ENCODE measurements at regions not wholly inside any gene's neighbourhood (a gene's known extent, or its start where the extent isn't known, plus 50 kb on each side); places are given as distances from the start of the nearest gene placed in this dataset.
A peak's percentile ranks its signal among the peaks of the same experiment; 100 is the strongest.

DNA sequence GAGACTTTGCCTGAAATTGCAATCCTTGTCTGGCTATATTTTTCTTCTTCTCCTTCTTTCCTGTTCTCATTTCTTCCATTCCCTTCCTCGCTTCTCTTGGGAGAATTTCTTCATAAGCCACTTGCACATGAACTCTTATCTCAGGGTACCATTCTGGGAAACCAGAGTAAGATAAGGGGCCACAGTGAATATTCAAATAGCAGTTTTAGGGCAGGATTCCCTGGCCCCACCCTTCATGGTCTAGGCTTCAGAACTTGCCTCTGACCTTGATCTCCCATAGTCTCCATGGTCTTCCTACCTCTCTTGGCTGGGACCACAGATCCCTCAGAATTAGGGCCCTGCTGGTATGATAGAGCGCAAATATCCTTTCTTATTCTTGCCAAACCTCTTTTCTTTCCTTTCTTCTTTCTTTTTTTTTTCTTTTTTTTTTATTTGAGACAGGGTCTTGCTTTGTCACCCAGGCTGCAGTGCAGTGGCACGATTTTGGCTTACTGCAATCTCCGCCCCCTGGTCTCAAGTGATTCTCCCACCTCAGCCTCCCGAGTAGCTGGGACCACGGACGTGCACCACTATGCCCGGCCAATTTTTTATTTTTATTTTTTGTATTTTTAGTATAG is 123.0 kb upstream of the CITED2 start (continued):
- TF ChIP-seq NCOR1 (IDR thresholded peaks at IDR 0.05) (peak; percentile 90), ZC3H8 (IDR thresholded peaks at IDR 0.05) (no peak), ZKSCAN3 (CRISPR knock-in tag; IDR thresholded peaks at IDR 0.05) (no peak), TCF7 (IDR thresholded peaks at IDR 0.05; ENCODE audit: borderline replicate concordance) (no peak), ESRRA (IDR thresholded peaks at IDR 0.05; ENCODE audit: borderline replicate concordance, low read depth) (peak; percentile 79), ZNF263 (CRISPR knock-in tag; IDR thresholded peaks at IDR 0.05; ENCODE audit: borderline replicate concordance) (no peak), NUFIP1 (IDR thresholded peaks at IDR 0.05; ENCODE audit: partially characterized antibody) (no peak), NFATC3 (IDR thresholded peaks at IDR 0.05) (no peak), ZNF3 (CRISPR knock-in tag; IDR thresholded peaks at IDR 0.05) (no peak), EP300 (IDR thresholded peaks at IDR 0.05; ENCODE audit: low read length) (peak; percentile 96), RBM39 (optimal IDR thresholded peaks at IDR 0.05; ENCODE audit: low read depth, low read length) (no peak), HSF4 (CRISPR knock-in tag; IDR thresholded peaks at IDR 0.05; ENCODE audit: borderline replicate concordance) (no peak), ARID1B (IDR thresholded peaks at IDR 0.05) (peak; percentile 98), PTTG1 (tag; IDR thresholded peaks at IDR 0.05; ENCODE audit: low read depth) (no peak), MCM5 (IDR thresholded peaks at IDR 0.05; ENCODE audit: low read depth) (no peak), SRSF3 (IDR thresholded peaks at IDR 0.05; ENCODE audit: insufficient read depth, low read length) (no peak), RFX5 (IDR thresholded peaks at IDR 0.05; ENCODE audit: low read depth, low read length) (no peak), ARHGAP35 (IDR thresholded peaks at IDR 0.05; ENCODE audit: partially characterized antibody) (no peak), HNRNPL (IDR thresholded peaks at IDR 0.05; ENCODE audit: low read depth, low read length) (no peak), SMARCC2 (IDR thresholded peaks at IDR 0.05; ENCODE audit: low read depth) (peak; percentile 95)
- TF ChIP-seq, protein P1, sequence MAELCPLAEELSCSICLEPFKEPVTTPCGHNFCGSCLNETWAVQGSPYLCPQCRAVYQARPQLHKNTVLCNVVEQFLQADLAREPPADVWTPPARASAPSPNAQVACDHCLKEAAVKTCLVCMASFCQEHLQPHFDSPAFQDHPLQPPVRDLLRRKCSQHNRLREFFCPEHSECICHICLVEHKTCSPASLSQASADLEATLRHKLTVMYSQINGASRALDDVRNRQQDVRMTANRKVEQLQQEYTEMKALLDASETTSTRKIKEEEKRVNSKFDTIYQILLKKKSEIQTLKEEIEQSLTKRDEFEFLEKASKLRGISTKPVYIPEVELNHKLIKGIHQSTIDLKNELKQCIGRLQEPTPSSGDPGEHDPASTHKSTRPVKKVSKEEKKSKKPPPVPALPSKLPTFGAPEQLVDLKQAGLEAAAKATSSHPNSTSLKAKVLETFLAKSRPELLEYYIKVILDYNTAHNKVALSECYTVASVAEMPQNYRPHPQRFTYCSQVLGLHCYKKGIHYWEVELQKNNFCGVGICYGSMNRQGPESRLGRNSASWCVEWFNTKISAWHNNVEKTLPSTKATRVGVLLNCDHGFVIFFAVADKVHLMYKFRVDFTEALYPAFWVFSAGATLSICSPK (IDR thresholded peaks at IDR 0.05; ENCODE audit: borderline replicate concordance) = no peak
- TF ChIP-seq, protein P2, sequence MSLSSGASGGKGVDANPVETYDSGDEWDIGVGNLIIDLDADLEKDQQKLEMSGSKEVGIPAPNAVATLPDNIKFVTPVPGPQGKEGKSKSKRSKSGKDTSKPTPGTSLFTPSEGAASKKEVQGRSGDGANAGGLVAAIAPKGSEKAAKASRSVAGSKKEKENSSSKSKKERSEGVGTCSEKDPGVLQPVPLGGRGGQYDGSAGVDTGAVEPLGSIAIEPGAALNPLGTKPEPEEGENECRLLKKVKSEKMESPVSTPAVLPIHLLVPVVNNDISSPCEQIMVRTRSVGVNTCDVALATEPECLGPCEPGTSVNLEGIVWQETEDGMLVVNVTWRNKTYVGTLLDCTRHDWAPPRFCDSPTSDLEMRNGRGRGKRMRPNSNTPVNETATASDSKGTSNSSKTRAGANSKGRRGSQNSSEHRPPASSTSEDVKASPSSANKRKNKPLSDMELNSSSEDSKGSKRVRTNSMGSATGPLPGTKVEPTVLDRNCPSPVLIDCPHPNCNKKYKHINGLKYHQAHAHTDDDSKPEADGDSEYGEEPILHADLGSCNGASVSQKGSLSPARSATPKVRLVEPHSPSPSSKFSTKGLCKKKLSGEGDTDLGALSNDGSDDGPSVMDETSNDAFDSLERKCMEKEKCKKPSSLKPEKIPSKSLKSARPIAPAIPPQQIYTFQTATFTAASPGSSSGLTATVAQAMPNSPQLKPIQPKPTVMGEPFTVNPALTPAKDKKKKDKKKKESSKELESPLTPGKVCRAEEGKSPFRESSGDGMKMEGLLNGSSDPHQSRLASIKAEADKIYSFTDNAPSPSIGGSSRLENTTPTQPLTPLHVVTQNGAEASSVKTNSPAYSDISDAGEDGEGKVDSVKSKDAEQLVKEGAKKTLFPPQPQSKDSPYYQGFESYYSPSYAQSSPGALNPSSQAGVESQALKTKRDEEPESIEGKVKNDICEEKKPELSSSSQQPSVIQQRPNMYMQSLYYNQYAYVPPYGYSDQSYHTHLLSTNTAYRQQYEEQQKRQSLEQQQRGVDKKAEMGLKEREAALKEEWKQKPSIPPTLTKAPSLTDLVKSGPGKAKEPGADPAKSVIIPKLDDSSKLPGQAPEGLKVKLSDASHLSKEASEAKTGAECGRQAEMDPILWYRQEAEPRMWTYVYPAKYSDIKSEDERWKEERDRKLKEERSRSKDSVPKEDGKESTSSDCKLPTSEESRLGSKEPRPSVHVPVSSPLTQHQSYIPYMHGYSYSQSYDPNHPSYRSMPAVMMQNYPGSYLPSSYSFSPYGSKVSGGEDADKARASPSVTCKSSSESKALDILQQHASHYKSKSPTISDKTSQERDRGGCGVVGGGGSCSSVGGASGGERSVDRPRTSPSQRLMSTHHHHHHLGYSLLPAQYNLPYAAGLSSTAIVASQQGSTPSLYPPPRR (CRISPR knock-in tag; IDR thresholded peaks at IDR 0.05; ENCODE audit: borderline replicate concordance) = no peak
- TF ChIP-seq, protein P3, sequence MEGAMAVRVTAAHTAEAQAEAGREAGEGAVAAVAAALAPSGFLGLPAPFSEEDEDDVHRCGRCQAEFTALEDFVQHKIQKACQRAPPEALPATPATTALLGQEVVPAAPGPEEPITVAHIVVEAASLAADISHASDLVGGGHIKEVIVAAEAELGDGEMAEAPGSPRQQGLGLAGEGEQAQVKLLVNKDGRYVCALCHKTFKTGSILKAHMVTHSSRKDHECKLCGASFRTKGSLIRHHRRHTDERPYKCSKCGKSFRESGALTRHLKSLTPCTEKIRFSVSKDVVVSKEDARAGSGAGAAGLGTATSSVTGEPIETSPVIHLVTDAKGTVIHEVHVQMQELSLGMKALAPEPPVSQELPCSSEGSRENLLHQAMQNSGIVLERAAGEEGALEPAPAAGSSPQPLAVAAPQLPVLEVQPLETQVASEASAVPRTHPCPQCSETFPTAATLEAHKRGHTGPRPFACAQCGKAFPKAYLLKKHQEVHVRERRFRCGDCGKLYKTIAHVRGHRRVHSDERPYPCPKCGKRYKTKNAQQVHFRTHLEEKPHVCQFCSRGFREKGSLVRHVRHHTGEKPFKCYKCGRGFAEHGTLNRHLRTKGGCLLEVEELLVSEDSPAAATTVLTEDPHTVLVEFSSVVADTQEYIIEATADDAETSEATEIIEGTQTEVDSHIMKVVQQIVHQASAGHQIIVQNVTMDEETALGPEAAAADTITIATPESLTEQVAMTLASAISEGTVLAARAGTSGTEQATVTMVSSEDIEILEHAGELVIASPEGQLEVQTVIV (CRISPR knock-in tag; IDR thresholded peaks at IDR 0.05; ENCODE audit: borderline replicate concordance) = no peak

Measured in K562 (cell line).